HEK293T (cell line): ENCODE measurements at regions not wholly inside any gene's neighbourhood (a gene's known extent, or its start where the extent isn't known, plus 50 kb on each side); places are given as distances from the start of the nearest gene placed in this dataset.

Experiments used
- CTCF ChIA-PET: fragments of 350-600 bp; formaldehyde crosslinking; extraction: SDS; loops from one replicate; lab custom pipeline; 2021; ENCODE audit warnings: antibody characterized with exemption, inconsistent platforms; lab: Yijun Ruan, JAX
- POLR2A ChIA-PET: fragments of 350-600 bp; formaldehyde crosslinking; extraction: SDS; loops from one replicate; lab custom pipeline; 2020; ENCODE audit warnings: antibody characterized with exemption, inconsistent platforms; lab: Yijun Ruan, JAX
- DNase-seq: peaks from one replicate; pipeline ENCODE4 v3.0.0; 2012; ENCODE audit warnings: mixed read lengths; ENCODE audit errors: extremely low spot score
- ARNT ChIP-seq: fragments of 450-650 bp; IDR thresholded peaks from 2 replicates; pipeline ENCODE4 v1.6.1; 2017; ENCODE audit warnings: mild to moderate bottlenecking
- BHLHE40 ChIP-seq: fragments of 450-650 bp; IDR thresholded peaks from 2 replicates; pipeline ENCODE4 v1.6.1; 2016; ENCODE audit warnings: mild to moderate bottlenecking, moderate library complexity, borderline replicate concordance
- CTBP1 ChIP-seq: fragments of 450-650 bp; IDR thresholded peaks from 2 replicates; pipeline ENCODE4 v1.6.1; 2016; ENCODE audit warnings: borderline replicate concordance
- ELF4 ChIP-seq: fragments of 450-650 bp; IDR thresholded peaks from 2 replicates; pipeline ENCODE4 v1.6.1; 2017; ENCODE audit warnings: antibody characterized with exemption
- FOXA1 ChIP-seq: fragments of 450-650 bp; IDR thresholded peaks from 2 replicates; pipeline ENCODE4 v1.6.1; 2016; ENCODE audit warnings: mild to moderate bottlenecking
- FOXK2 ChIP-seq: fragments of 450-650 bp; IDR thresholded peaks from 2 replicates; pipeline ENCODE4 v1.6.1; 2016; ENCODE audit warnings: mild to moderate bottlenecking
- FOXM1 ChIP-seq: fragments of 450-650 bp; IDR thresholded peaks from 2 replicates; pipeline ENCODE4 v1.6.1; 2017; ENCODE audit warnings: mild to moderate bottlenecking, borderline replicate concordance
- HDGF ChIP-seq: fragments of 450-650 bp; IDR thresholded peaks from 2 replicates; pipeline ENCODE4 v1.6.1; 2017; ENCODE audit warnings: antibody characterized with exemption, borderline replicate concordance
- L3MBTL2 ChIP-seq: fragments of 450-650 bp; conservative IDR thresholded peaks from 2 replicates; pipeline ENCODE4 v1.6.1; 2016; ENCODE audit warnings: mild to moderate bottlenecking
- LEF1 ChIP-seq: fragments of 450-650 bp; IDR thresholded peaks from 2 replicates; pipeline ENCODE4 v1.6.1; 2017; ENCODE audit warnings: mild to moderate bottlenecking, borderline replicate concordance
- NFRKB ChIP-seq: fragments of 450-650 bp; IDR thresholded peaks from 2 replicates; pipeline ENCODE4 v1.6.1; 2016; ENCODE audit warnings: mild to moderate bottlenecking, moderate library complexity
- SP1 ChIP-seq: fragments of 450-650 bp; IDR thresholded peaks from 2 replicates; pipeline ENCODE4 v1.6.1; 2017
- SUZ12 ChIP-seq: fragments of 450-650 bp; IDR thresholded peaks from 2 replicates; pipeline ENCODE4 v1.6.1; 2016; ENCODE audit warnings: mild to moderate bottlenecking
- TARDBP ChIP-seq: fragments of 450-650 bp; IDR thresholded peaks from 2 replicates; pipeline ENCODE4 v1.6.1; 2016
- ZNF384 ChIP-seq: fragments of 450-650 bp; IDR thresholded peaks from 2 replicates; pipeline ENCODE4 v1.6.1; 2016
- TF ChIP-seq, protein P1 (sequence below): fragments of 450-650 bp; IDR thresholded peaks from 2 replicates; pipeline ENCODE4 v1.6.1; 2016

GRCh38 chr7:115387137-115387536 lies 465.2 kb downstream of the MDFIC start:
- CTCF ChIA-PET: no interaction called here
- TF ChIP-seq, protein P1, sequence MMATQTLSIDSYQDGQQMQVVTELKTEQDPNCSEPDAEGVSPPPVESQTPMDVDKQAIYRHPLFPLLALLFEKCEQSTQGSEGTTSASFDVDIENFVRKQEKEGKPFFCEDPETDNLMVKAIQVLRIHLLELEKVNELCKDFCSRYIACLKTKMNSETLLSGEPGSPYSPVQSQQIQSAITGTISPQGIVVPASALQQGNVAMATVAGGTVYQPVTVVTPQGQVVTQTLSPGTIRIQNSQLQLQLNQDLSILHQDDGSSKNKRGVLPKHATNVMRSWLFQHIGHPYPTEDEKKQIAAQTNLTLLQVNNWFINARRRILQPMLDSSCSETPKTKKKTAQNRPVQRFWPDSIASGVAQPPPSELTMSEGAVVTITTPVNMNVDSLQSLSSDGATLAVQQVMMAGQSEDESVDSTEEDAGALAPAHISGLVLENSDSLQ: peak; percentile 75
- TF ChIP-seq L3MBTL2 (no peak), CTBP1 (no peak), NFRKB (no peak), ARNT (no peak)
- DNase-seq: no peak
- POLR2A ChIA-PET: no interaction called here

- ChIA-PET POLR2A (no interaction called here), CTCF (no interaction called here)
- TF ChIP-seq FOXA1 (no peak), FOXK2 (no peak), BHLHE40 (no peak), HDGF (no peak), SUZ12 (no peak), L3MBTL2 (no peak), NFRKB (no peak), ARNT (no peak), ZNF384 (no peak), SP1 (no peak), FOXM1 (no peak), ELF4 (no peak)
- no peak for DNase-seq
These were observed 457.4 kb downstream of the MDFIC start for GRCh38 chr7:115379321-115379720.

GRCh38 chr7:115368998-115369397 lies 447.1 kb downstream of the MDFIC start:
- TF ChIP-seq SUZ12 (no peak), BHLHE40 (no peak), FOXK2 (no peak), HDGF (no peak), ZNF384 (no peak), FOXM1 (no peak), ARNT (no peak), NFRKB (no peak)
- DNase-seq: no peak
- ChIA-PET POLR2A (no interaction called here), CTCF (no interaction called here)

GRCh38 chr7:115363916-115364315 lies 442.0 kb downstream of the MDFIC start:
- ChIA-PET CTCF (no interaction called here), POLR2A (no interaction called here)
- no peak for DNase-seq
- TF ChIP-seq, protein P1: no peak
- TF ChIP-seq BHLHE40: no peak
- TF ChIP-seq FOXK2: no peak
- no peak for TF ChIP-seq FOXM1
- TF ChIP-seq TARDBP: no peak
- TF ChIP-seq LEF1: no peak
- no peak for TF ChIP-seq L3MBTL2
- TF ChIP-seq ELF4: no peak
- no peak for TF ChIP-seq NFRKB
- no peak for TF ChIP-seq HDGF
- TF ChIP-seq CTBP1: no peak
- TF ChIP-seq SUZ12: no peak

DNA sequence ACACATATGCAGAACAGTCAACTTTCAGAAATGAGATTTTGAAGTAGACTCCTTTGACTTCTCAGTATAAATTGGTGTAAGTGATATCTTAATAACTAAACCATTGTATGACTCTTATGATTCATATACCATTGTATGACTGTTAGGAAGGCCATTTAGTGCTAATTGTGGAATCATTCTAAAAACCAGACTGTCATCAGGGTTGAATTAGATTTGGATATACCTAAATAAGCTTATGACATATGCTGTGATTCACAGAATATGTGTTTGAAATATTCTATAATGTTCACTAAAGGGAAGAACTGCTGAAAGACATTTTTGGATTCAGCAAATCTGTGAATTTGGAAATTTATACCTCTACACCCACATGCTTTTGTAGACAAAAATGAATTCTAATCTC lies 438.1 kb downstream of the MDFIC start:
- POLR2A ChIA-PET: no interaction called here
- TF ChIP-seq BHLHE40: no peak
- no peak for TF ChIP-seq SP1
- no peak for TF ChIP-seq FOXM1
- DNase-seq: no peak
- CTCF ChIA-PET: no interaction called here

DNA sequence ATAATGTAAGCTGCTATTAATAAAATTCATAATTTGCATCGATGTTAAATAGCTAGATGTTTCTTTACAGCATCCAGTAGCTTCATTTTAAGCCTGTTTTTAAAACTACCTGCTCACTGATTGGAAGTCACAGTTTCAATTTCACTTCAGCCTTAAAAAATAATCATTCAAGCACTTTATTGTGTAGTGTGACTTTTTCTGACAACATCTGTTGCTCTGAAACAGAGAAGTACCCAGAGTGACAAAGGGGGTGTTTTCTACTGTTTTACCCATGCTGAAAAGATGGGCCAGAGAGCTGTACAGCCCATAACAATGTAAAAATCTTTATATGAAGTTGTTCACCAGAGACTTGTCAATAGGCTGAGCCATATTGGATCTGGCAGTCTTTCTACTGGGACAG lies 437.2 kb downstream of the MDFIC start:
- no peak for DNase-seq
- CTCF ChIA-PET: no interaction called here
- POLR2A ChIA-PET: no interaction called here
- no peak for TF ChIP-seq LEF1
- TF ChIP-seq CTBP1: no peak
- TF ChIP-seq FOXM1: no peak
- no peak for TF ChIP-seq HDGF
- TF ChIP-seq SUZ12: no peak
- TF ChIP-seq NFRKB: no peak
- no peak for TF ChIP-seq SP1

GRCh38 chr7:115357703-115357999 lies 435.8 kb downstream of the MDFIC start:
- no peak for DNase-seq
- no peak for TF ChIP-seq FOXA1
- TF ChIP-seq BHLHE40: no peak
- TF ChIP-seq FOXK2: no peak
- no peak for TF ChIP-seq ELF4
- TF ChIP-seq LEF1: no peak
- TF ChIP-seq ZNF384: no peak
- no peak for TF ChIP-seq SUZ12
- TF ChIP-seq CTBP1: no peak
- TF ChIP-seq, protein P1: no peak
- no peak for TF ChIP-seq FOXM1
- ChIA-PET CTCF (no interaction called here), POLR2A (no interaction called here)
